H54 (cell line): ENCODE measurements at regions not wholly inside any gene's neighbourhood (a gene's known extent, or its start where the extent isn't known, plus 50 kb on each side); places are given as distances from the start of the nearest gene placed in this dataset.

Source experiments
- DNase-seq: peaks from one replicate; pipeline ENCODE4 v3.0.0; 2011; ENCODE audit warnings: low spot score, mixed read lengths; ENCODE audit not compliant: insufficient read length
- FAIRE-seq: peaks from 3 replicates; lab custom pipeline; 2011; peaks lifted over from hg19 to GRCh38; lab: Jason Lieb, UNC
- POLR2A ChIP-seq: IDR thresholded peaks from 2 replicates; pipeline ENCODE4 v1.6.1; 2011; ENCODE audit warnings: low read depth, mild to moderate bottlenecking, low read length

- FAIRE-seq = no peak
- no peak for DNase-seq
- TF ChIP-seq POLR2A = no peak
Observed at GRCh38 chr17:52388941-52389340, 230.4 kb upstream of the CA10 start.

GRCh38 chr17:52384695-52385094, 226.2 kb upstream of the CA10 start:
- no peak for TF ChIP-seq POLR2A
- FAIRE-seq (no peak), DNase-seq (no peak)

GRCh38 chr17:52383493-52384100, 225.1 kb upstream of the CA10 start:
- DNase-seq (peak; percentile 56), FAIRE-seq (peak; percentile 99)
- TF ChIP-seq POLR2A = no peak

DNA sequence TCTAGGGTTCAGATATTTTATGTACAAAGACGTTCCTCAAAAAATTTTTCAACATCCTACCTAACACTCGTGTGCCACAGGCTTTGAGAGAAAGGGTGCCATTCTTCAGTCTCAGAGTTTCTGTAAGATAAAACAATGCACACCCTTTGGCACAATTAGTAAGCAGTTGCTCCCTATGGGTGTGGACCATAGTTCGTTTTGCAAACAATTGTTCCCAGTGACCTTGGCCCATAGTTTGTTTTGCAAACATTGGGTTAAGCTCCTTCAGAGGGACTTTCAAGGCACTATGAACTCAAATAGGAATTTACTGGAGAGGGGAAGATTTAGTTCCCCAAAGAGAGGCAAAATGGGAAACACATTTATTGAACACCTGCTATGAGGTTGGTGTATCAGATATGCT, 220.3 kb upstream of the CA10 start:
- TF ChIP-seq POLR2A = no peak
- DNase-seq (no peak), FAIRE-seq (no peak)

DNA sequence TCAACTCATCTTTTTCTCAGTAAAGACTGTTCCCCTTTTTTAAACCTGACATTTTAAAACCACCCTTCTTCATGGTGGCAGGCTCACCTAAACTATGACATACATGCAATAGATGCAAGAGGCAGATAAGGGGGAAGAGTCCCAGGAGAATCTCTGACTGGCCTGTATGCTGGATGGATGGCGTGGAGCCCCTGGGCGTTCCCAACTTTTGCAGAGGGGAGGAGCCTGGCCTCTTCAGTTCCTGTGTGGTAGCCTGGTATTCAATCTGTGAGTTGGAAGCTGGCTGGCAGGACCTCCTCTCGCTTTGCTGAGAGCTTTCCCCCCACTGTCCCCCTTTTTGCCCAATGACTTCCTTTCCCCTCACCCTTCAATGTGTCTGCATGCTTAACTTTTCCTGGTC, 217.6 kb upstream of the CA10 start:
- FAIRE-seq (no peak), DNase-seq (no peak)
- TF ChIP-seq POLR2A = no peak

- DNase-seq (no peak), FAIRE-seq (no peak)
- TF ChIP-seq POLR2A = no peak
Observed at GRCh38 chr17:52368886-52369285, 210.4 kb upstream of the CA10 start.

DNA sequence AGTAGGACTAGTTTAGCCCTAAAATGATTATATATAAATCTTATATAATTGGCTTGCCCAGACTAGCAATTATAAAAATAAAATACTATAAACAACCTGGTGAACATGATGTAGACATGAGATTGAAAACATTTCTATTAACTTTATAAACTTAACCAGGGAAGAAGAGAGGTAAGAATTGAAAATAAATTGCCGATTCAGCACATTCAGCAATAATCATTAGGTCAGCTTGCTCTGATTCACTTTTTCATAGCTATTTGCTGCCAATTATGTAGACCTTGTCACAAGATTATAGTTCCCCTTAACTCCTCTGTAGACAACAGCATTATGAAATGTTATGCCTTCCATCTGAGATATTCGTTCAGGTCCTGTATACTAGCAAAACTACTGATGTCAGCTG, 199.3 kb upstream of the CA10 start:
- FAIRE-seq (no peak), DNase-seq (no peak)
- TF ChIP-seq POLR2A = no peak

- DNase-seq (no peak), FAIRE-seq (no peak)
- no peak for TF ChIP-seq POLR2A
Observed at GRCh38 chr17:52336796-52337195, 178.3 kb upstream of the CA10 start.

DNA sequence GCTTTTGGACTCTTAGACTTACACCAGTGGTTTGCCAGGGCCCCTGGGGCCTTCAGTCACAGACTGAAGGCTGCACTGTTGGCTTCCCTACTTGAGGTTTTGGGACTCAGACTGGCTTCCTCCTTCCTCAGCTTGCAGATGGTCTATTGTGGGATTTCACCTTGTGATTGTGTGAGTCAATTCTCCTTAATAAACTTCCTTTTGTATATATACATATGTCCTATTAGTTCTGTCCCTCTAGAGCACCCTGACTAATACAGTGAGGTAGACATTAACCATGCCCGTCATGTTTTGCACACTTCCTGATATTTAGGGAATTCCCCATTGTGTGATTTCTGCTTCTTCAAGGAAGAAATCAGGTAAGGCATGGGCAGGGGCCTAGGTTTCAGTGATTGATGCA, 147.8 kb upstream of the CA10 start:
- no peak for TF ChIP-seq POLR2A
- FAIRE-seq = no peak
- no peak for DNase-seq

DNA sequence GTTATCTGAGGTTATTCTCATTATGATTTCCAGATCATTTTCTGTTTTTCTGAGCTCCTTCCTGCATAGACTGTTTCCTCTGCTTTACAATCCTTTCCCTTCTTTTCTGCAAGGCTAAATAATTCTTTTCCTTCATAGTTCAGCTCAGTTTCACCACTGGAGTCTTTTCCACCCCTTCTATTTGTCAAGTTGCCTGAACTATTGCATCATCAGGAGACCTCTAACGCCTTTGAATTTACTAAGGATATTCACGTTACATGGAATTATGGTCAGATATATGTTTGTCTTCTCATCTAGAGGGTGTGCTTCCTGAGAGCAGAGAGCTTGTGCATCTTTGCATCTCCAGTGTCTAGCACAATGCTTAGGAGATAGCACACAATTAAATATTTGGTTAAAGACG, 140.4 kb upstream of the CA10 start:
- FAIRE-seq = no peak
- no peak for TF ChIP-seq POLR2A
- DNase-seq = no peak

DNA sequence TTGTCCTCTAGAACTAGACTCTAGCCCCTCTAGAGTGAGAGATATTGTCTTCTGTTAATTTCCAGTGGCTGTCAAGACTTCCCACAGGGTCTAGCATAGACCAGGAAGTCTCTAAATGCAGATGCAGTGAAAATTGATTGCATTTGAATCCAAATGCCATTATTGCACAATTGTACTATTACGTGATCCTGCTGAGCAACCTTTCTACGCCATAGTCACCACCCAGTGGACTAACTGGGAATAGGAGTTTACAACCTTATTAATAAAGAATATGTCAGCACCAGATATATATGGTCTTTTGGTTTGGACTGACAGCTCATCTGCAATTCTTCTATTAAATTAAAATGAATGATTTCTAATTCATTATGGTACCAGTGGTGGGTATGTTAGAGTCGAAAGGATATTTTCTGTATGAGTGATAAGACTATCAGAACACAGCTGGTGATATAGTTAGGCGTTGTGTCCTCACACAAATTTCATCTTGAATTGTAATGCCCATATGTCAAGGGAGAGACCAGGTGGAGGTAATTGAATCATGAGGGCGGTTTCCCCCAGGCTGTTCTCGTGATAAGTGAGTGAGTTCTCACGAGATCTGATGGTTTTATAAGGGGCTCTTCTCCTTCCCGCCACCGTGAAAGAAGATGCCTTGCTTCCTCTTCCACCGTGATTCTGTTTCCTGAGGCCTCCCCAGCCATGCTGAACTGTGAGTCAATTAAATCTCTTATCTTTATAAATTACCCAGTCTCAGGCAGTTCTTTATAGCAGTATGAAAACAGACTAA, 138.9 kb upstream of the CA10 start:
- FAIRE-seq = no peak

DNA sequence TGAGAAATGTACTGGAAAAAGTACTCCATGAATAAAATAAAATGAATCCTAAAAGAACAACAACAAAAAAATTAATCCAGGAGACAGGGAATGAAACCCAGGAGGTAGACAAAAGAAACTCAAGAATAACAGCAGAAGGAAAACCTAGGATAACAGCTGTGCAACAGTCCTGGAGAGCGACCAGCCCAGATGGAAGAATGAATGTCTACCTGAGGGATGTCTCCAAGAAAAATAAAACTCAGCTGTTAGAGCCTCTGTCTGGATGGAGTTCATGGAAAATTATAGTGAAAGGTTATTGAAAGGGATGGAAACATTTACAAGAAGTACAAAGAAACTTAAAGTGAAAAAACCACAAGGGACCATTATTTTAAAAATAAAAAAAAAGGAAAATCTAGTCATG, 135.8 kb upstream of the CA10 start:
- TF ChIP-seq POLR2A = no peak
- DNase-seq (no peak), FAIRE-seq (no peak)

More for the DNA sequence above, 138.9 kb upstream of the CA10 start:
- no peak for TF ChIP-seq POLR2A
- peak; percentile 7 for DNase-seq

DNA sequence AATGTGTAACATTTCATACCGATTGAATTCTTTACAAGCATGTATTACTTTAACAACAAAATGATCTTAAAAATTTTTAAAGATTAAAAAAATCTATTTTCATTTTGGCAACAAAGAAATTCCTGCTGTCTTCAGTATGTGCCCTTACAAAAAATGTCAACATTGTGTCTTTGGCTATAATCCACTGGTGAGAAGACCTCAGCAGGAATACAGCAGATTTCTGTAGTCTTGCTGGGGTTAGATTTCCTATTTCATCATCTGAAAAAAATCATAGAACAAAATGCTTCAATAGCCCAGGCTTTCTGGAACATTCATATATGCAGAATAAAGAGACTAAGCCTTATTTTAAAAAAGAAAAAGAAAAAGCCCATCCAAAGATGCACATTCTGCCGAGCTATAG, 129.1 kb upstream of the CA10 start:
- no peak for TF ChIP-seq POLR2A
- FAIRE-seq = no peak
- DNase-seq = no peak

DNA sequence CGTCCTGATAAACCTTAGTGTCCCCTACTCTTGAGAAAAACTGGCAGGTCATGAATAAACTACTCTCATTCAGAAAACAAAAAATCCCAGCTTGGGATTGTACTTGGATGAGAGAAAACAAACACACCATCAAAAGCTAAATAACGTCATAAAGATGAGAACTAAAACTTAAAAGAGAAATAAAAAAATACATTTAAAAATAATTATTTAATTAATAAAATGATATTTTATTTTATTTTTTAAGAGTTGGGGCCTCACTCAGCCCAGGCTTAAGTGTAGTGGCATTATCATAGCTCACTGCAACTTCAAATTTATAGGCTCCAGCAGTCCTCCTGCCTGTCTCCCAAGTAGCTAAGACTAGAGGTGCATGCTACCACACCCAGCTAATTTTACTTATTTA, 125.4 kb upstream of the CA10 start:
- no peak for TF ChIP-seq POLR2A
- no peak for DNase-seq
- FAIRE-seq = no peak
